Choroid plexus epithelial cell (primary cell): ENCODE measurements at regions not wholly inside any gene's neighbourhood (a gene's known extent, or its start where the extent isn't known, plus 50 kb on each side); places are given as distances from the start of the nearest gene placed in this dataset.

Source experiments
- DNase-seq: peaks from one replicate; pipeline ENCODE4 v3.0.0-alpha.2; 2010; ENCODE audit warnings: low read depth
- H3K4me3 ChIP-seq: 2 replicates; pipeline ENCODE4 v1.5.1; 2011; ENCODE audit warnings: low read depth, mild to moderate bottlenecking, control low read depth, low read length, moderate library complexity
- CTCF ChIP-seq: conservative IDR thresholded peaks from 2 replicates; pipeline ENCODE4 v1.5.1; 2011; ENCODE audit warnings: low read depth, mild to moderate bottlenecking, control low read depth, inconsistent platforms, low read length, moderate library complexity

GRCh38 chr5:165083394-165083793 lies 1578.0 kb downstream of the MAT2B start:
- H3K4me3 ChIP-seq: no peak overlapping the region
- no peak for DNase-seq
- TF ChIP-seq CTCF: no peak

GRCh38 chr5:165086465-165086864 lies 1581.0 kb downstream of the MAT2B start:
- no peak for DNase-seq
- TF ChIP-seq CTCF: no peak
- no peak overlapping the region for H3K4me3 ChIP-seq

GRCh38 chr5:165094782-165095181 lies 1589.4 kb downstream of the MAT2B start:
- no peak for TF ChIP-seq CTCF
- no peak for DNase-seq
- no peak overlapping the region for H3K4me3 ChIP-seq

- no peak overlapping the region for H3K4me3 ChIP-seq
- no peak for DNase-seq
- TF ChIP-seq CTCF: no peak
Observed at GRCh38 chr5:165101709-165102108, 1596.3 kb downstream of the MAT2B start.

- no peak for TF ChIP-seq CTCF
- no peak for DNase-seq
- no peak overlapping the region for H3K4me3 ChIP-seq
Observed at GRCh38 chr5:165104611-165105010, 1599.2 kb downstream of the MAT2B start.

- no peak for TF ChIP-seq CTCF
- H3K4me3 ChIP-seq: no peak overlapping the region
- no peak for DNase-seq
Observed at GRCh38 chr5:165108809-165109208, 1603.4 kb downstream of the MAT2B start.

GRCh38 chr5:165119175-165119574 lies 1613.8 kb downstream of the MAT2B start:
- no peak for DNase-seq

More at GRCh38 chr5:165119175-165119574, 1613.8 kb downstream of the MAT2B start:
- TF ChIP-seq CTCF: no peak
- H3K4me3 ChIP-seq: no peak overlapping the region
